Astrocyte (in vitro differentiated cells and primary cell): ENCODE measurements at regions not wholly inside any gene's neighbourhood (a gene's known extent, or its start where the extent isn't known, plus 50 kb on each side); places are given as distances from the start of the nearest gene placed in this dataset.

Experiments
- DNase-seq: peaks from one replicate; pipeline ENCODE4 v3.0.0-alpha.2; 2010; ENCODE audit warnings: low read depth
- FAIRE-seq: peaks from 2 replicates; lab custom pipeline; 2011; peaks lifted over from hg19 to GRCh38; lab: Jason Lieb, UNC
- H2AFZ ChIP-seq: 2 replicates; pipeline ENCODE4 v1.6.0; 2012; ENCODE audit warnings: low read depth, low read length, inconsistent platforms
- H3K27ac ChIP-seq: 2 replicates; pipeline ENCODE4 v1.5.1; 2011; ENCODE audit warnings: low read depth, low read length, inconsistent platforms
- H3K27me3 ChIP-seq: 2 replicates; pipeline ENCODE4 v1.6.0; 2011; ENCODE audit warnings: low read length, inconsistent platforms; ENCODE audit not compliant: insufficient read depth
- H3K36me3 ChIP-seq: 2 replicates; pipeline ENCODE4 v1.5.1; 2011; ENCODE audit warnings: low read length, inconsistent platforms; ENCODE audit not compliant: insufficient read depth
- H3K4me1 ChIP-seq: 2 replicates; pipeline ENCODE4 v1.5.1; 2011; ENCODE audit warnings: low read length, inconsistent platforms; ENCODE audit not compliant: insufficient read depth
- H3K4me2 ChIP-seq: 2 replicates; pipeline ENCODE4 v1.6.0; 2012; ENCODE audit warnings: low read length, inconsistent platforms
- H3K4me3 ChIP-seq: 2 replicates; pipeline ENCODE4 v1.5.1; 2011; ENCODE audit warnings: low read depth, mild to moderate bottlenecking, low read length, inconsistent platforms; ENCODE audit not compliant: insufficient read depth
- H3K79me2 ChIP-seq: 2 replicates; pipeline ENCODE4 v1.6.0; 2012; ENCODE audit warnings: mild to moderate bottlenecking, low read length, inconsistent platforms; ENCODE audit not compliant: insufficient read depth
- H3K9ac ChIP-seq: 2 replicates; pipeline ENCODE4 v1.6.0; 2012; ENCODE audit warnings: mild to moderate bottlenecking, low read length, inconsistent platforms
- H3K9me3 ChIP-seq: 2 replicates; pipeline ENCODE4 v1.5.1; 2012; ENCODE audit warnings: low read depth, mild to moderate bottlenecking, low read length, inconsistent platforms; ENCODE audit not compliant: insufficient read depth
- H4K20me1 ChIP-seq: 2 replicates; pipeline ENCODE4 v1.6.0; 2012; ENCODE audit warnings: low read length, inconsistent platforms; ENCODE audit not compliant: insufficient read depth
- H3K27ac Mint-ChIP-seq: one replicate; pipeline ENCODE4 v1.8.0; 2021; ENCODE audit warnings: mild to moderate bottlenecking, mixed read lengths; ENCODE audit not compliant: unreplicated experiment
- H3K27me3 Mint-ChIP-seq: one replicate; pipeline ENCODE4 v1.8.0; 2021; ENCODE audit warnings: low read depth, mixed read lengths; ENCODE audit not compliant: unreplicated experiment
- H3K36me3 Mint-ChIP-seq: one replicate; pipeline ENCODE4 v1.8.0; 2021; ENCODE audit warnings: low read depth, mixed read lengths; ENCODE audit not compliant: unreplicated experiment
- H3K4me1 Mint-ChIP-seq: one replicate; pipeline ENCODE4 v1.8.0; 2021; ENCODE audit warnings: low read depth, mixed read lengths; ENCODE audit not compliant: unreplicated experiment
- H3K4me3 Mint-ChIP-seq: one replicate; pipeline ENCODE4 v1.8.0; 2021; ENCODE audit warnings: mild to moderate bottlenecking, moderate library complexity, mixed read lengths; ENCODE audit not compliant: unreplicated experiment
- H3K9me3 Mint-ChIP-seq: one replicate; pipeline ENCODE4 v1.8.0; 2021; ENCODE audit warnings: mild to moderate bottlenecking, mixed read lengths; ENCODE audit not compliant: unreplicated experiment
- CTCF ChIP-seq: IDR thresholded peaks from 2 replicates; pipeline ENCODE4 v1.5.1; 2011; ENCODE audit warnings: low read depth, mild to moderate bottlenecking, inconsistent platforms, low read length, moderate library complexity; ENCODE audit not compliant: insufficient read depth
- EZH2 ChIP-seq: IDR thresholded peaks from 2 replicates; pipeline ENCODE4 v1.6.1; 2012; ENCODE audit warnings: mild to moderate bottlenecking, low read length, inconsistent platforms; ENCODE audit not compliant: insufficient read depth

GRCh38 chr17:79503126-79503839, 107.6 kb downstream of the RBFOX3 start:
- Histone ChIP-seq H3K4me3 (no peak overlapping the region), H3K27me3 (peaks cover 2% of the 10 kb centered on the region), H3K27ac (no peak overlapping the region), H3K9me3 (peaks cover 3% of the 10 kb centered on the region), H3K9ac (no peak overlapping the region), H2AFZ (no peak overlapping the region), H3K36me3 (no peaks in the 10 kb centered on the region), H3K4me2 (no peak overlapping the region), H4K20me1 (no peaks in the 10 kb centered on the region), H3K4me1 (no peaks in the 10 kb centered on the region), H3K79me2 (no peaks in the 10 kb centered on the region)
- H3K36me3 Mint-ChIP-seq: no peaks in the 10 kb centered on the region
- H3K9me3 Mint-ChIP-seq: peaks cover 3% of the 10 kb centered on the region
- FAIRE-seq (no peak), DNase-seq (no peak)
- H3K27me3 Mint-ChIP-seq: peaks cover 31% of the 10 kb centered on the region
- no peak overlapping the region for H3K4me3 Mint-ChIP-seq
- H3K27ac Mint-ChIP-seq: no peak overlapping the region
- TF ChIP-seq EZH2 (no peak), CTCF (no peak)
- H3K4me1 Mint-ChIP-seq: peaks cover 3% of the 10 kb centered on the region

GRCh38 chr17:79501910-79502309, 108.9 kb downstream of the RBFOX3 start:
- DNase-seq (no peak), FAIRE-seq (no peak)
- Histone ChIP-seq H3K4me3 (no peak overlapping the region), H2AFZ (no peak overlapping the region), H3K27ac (no peak overlapping the region), H3K4me2 (no peak overlapping the region), H3K9me3 (peaks cover 3% of the 10 kb centered on the region), H3K27me3 (peaks cover 2% of the 10 kb centered on the region), H4K20me1 (no peaks in the 10 kb centered on the region), H3K4me1 (no peaks in the 10 kb centered on the region), H3K36me3 (no peaks in the 10 kb centered on the region), H3K9ac (no peak overlapping the region), H3K79me2 (no peaks in the 10 kb centered on the region)
- H3K4me1 Mint-ChIP-seq: peaks cover 3% of the 10 kb centered on the region
- no peaks in the 10 kb centered on the region for H3K36me3 Mint-ChIP-seq
- no peak overlapping the region for H3K27ac Mint-ChIP-seq
- H3K4me3 Mint-ChIP-seq: no peak overlapping the region
- TF ChIP-seq EZH2 (no peak), CTCF (no peak)
- H3K27me3 Mint-ChIP-seq: peaks cover 27% of the 10 kb centered on the region
- peaks cover 3% of the 10 kb centered on the region for H3K9me3 Mint-ChIP-seq
